Activated CD8-positive, alpha-beta memory T cell treated with anti-CD3 and anti-CD28 coated beads, Interleukin-2, amount 10 ng/mL, durations not matched to agents 7 days and 5 days (primary cell): ENCODE measurements at regions not wholly inside any gene's neighbourhood (a gene's known extent, or its start where the extent isn't known, plus 50 kb on each side); places are given as distances from the start of the nearest gene placed in this dataset.

Source experiments
- ATAC-seq: fragments of 150-1000 bp; cut with Tn5 transposase; one replicate; pipeline ENCODE4 v1.10.0; 2021; ENCODE audit warnings: moderate library complexity
- CTCF ChIA-PET: fragments of 350-600 bp; sonication (Branson Sonifier 250); formaldehyde crosslinking; loops from one replicate; lab custom pipeline; 2021; ENCODE audit warnings: antibody characterized with exemption; lab: Charles Lee
- DNase-seq: peaks from one replicate; pipeline ENCODE4 v3.0.0-alpha.2; 2020
- H3K27ac Mint-ChIP-seq: one replicate; pipeline ENCODE4 v1.8.0; 2021; ENCODE audit warnings: mild to moderate bottlenecking, mixed read lengths
- H3K27me3 Mint-ChIP-seq: one replicate; pipeline ENCODE4 v1.8.0; 2021; ENCODE audit warnings: mixed read lengths
- H3K36me3 Mint-ChIP-seq: one replicate; pipeline ENCODE4 v1.8.0; 2021; ENCODE audit warnings: mild to moderate bottlenecking, mixed read lengths
- H3K4me1 Mint-ChIP-seq: one replicate; pipeline ENCODE4 v1.8.0; 2021; ENCODE audit warnings: mixed read lengths
- H3K4me3 Mint-ChIP-seq: one replicate; pipeline ENCODE4 v1.8.0; 2021; ENCODE audit warnings: mild to moderate bottlenecking, moderate library complexity, mixed read lengths
- H3K9me3 Mint-ChIP-seq: one replicate; pipeline ENCODE4 v1.8.0; 2022; ENCODE audit warnings: low read depth, mixed read lengths

- H3K27me3 Mint-ChIP-seq: no peaks in the 10 kb centered on the region
- DNase-seq (no peak), ATAC-seq (no peak)
- CTCF ChIA-PET: no interaction called here
- no peaks in the 10 kb centered on the region for H3K9me3 Mint-ChIP-seq
- no peaks in the 10 kb centered on the region for H3K36me3 Mint-ChIP-seq
- H3K4me3 Mint-ChIP-seq: no peak overlapping the region
- no peak overlapping the region for H3K27ac Mint-ChIP-seq
- H3K4me1 Mint-ChIP-seq: no peaks in the 10 kb centered on the region
Measured at GRCh38 chr5:45037927-45038326, 229.2 kb downstream of the MRPS30 start.

- Mint-ChIP-seq H3K4me1 (no peaks in the 10 kb centered on the region), H3K27ac (no peak overlapping the region), H3K36me3 (no peaks in the 10 kb centered on the region)
Measured at GRCh38 chr5:45038366-45038987, 229.7 kb downstream of the MRPS30 start.

DNA sequence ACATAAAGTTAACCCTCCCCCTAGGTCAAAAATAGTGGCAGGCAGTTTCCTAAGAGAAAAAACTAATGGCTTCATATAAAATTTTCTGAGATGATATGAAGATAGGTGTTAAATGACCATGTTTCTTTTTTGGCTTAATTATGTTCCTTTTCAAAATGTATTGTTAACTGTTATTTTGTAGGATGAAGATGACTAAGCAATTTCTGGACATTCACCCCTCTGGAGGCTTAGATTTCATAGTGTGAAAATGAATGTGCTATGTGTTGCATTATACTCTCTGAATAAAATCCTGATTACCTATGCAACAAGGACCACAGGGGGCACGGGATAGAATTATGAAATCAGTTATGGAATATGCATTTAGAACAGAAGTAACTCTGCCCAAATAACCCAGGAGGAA, 233.5 kb downstream of the MRPS30 start:
- Mint-ChIP-seq H3K4me3 (no peak overlapping the region), H3K27me3 (no peaks in the 10 kb centered on the region), H3K4me1 (no peaks in the 10 kb centered on the region), H3K36me3 (no peaks in the 10 kb centered on the region), H3K9me3 (no peaks in the 10 kb centered on the region), H3K27ac (no peak overlapping the region)
- ATAC-seq: no peak
- no peak for DNase-seq
- CTCF ChIA-PET: no interaction called here

More at GRCh38 chr5:45038366-45038987, 229.7 kb downstream of the MRPS30 start:
- no peak for DNase-seq
- Mint-ChIP-seq H3K27me3 (no peaks in the 10 kb centered on the region), H3K9me3 (no peaks in the 10 kb centered on the region), H3K4me3 (no peak overlapping the region)
- no peak for ATAC-seq
- CTCF ChIA-PET: no interaction called here

- ATAC-seq (no peak), DNase-seq (no peak)
- Mint-ChIP-seq H3K4me1 (no peaks in the 10 kb centered on the region), H3K36me3 (no peaks in the 10 kb centered on the region), H3K4me3 (no peak overlapping the region), H3K9me3 (no peaks in the 10 kb centered on the region), H3K27ac (no peak overlapping the region), H3K27me3 (no peaks in the 10 kb centered on the region)
- CTCF ChIA-PET: no interaction called here
Measured at GRCh38 chr5:45057564-45057963, 248.8 kb downstream of the MRPS30 start.

- Mint-ChIP-seq H3K4me3 (no peak overlapping the region), H3K9me3 (no peaks in the 10 kb centered on the region), H3K27me3 (no peaks in the 10 kb centered on the region), H3K36me3 (no peaks in the 10 kb centered on the region), H3K4me1 (no peaks in the 10 kb centered on the region), H3K27ac (no peak overlapping the region)
- CTCF ChIA-PET: no interaction called here
- ATAC-seq (no peak), DNase-seq (no peak)
Measured at GRCh38 chr5:45060724-45061123, 252.0 kb downstream of the MRPS30 start.

DNA sequence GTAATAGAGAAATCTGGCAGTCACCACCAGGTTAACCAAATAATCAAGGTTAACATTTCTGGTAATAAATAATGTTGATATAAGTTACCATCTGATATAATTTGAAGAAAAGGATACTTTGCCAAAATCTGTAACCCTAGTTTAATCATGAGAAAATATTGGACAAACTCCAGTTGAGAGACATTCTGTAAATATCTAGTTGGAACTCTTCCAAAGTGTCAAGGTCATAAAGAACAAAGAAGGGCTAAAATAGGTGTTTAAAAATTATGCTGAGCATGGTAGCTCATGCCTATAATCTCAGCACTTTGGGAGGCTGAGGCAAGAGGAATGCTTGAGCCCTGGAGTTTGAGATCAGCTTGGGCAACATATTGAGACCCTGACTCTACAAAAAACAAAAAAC, 253.3 kb downstream of the MRPS30 start:
- Mint-ChIP-seq H3K9me3 (no peaks in the 10 kb centered on the region), H3K4me1 (no peaks in the 10 kb centered on the region), H3K4me3 (no peak overlapping the region), H3K27ac (no peak overlapping the region), H3K36me3 (no peaks in the 10 kb centered on the region), H3K27me3 (no peaks in the 10 kb centered on the region)
- CTCF ChIA-PET: no interaction called here
- ATAC-seq (no peak), DNase-seq (no peak)

DNA sequence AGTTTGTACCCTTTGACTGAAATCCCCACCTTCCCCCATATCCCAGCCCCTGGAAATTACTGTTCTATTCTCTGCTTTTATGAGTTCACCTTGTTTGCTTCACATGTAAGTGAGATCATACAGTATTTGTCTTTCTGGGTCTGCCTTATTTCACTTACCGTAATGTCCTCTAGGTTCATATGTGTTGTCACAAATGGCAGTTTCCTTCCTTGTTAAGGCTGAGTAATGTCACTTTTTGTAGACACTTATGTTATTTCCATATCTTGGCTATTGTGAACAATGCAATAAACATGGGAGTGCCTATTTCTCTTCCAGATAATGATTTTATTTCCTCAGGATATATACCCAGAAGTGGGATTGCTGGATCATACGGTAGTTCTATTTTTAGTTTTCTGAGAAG, 272.3 kb downstream of the MRPS30 start:
- CTCF ChIA-PET: no interaction called here
- DNase-seq: no peak
- Mint-ChIP-seq H3K4me1 (no peaks in the 10 kb centered on the region), H3K27me3 (no peaks in the 10 kb centered on the region), H3K4me3 (no peak overlapping the region), H3K9me3 (peaks cover 11% of the 10 kb centered on the region), H3K36me3 (no peaks in the 10 kb centered on the region), H3K27ac (no peak overlapping the region)
- ATAC-seq: no peak

- DNase-seq (no peak), ATAC-seq (no peak)
- Mint-ChIP-seq H3K27me3 (no peaks in the 10 kb centered on the region), H3K4me1 (no peaks in the 10 kb centered on the region), H3K27ac (no peak overlapping the region), H3K9me3 (peaks cover 11% of the 10 kb centered on the region), H3K36me3 (no peaks in the 10 kb centered on the region), H3K4me3 (no peak overlapping the region)
- CTCF ChIA-PET: interaction anchor here (1.1 kb wide), 1 partner anchor 15 kb away, joined by 3 read pairs; no protein-coding TSS in a partner anchor
Measured at GRCh38 chr5:45089870-45090269, 281.1 kb downstream of the MRPS30 start.

DNA sequence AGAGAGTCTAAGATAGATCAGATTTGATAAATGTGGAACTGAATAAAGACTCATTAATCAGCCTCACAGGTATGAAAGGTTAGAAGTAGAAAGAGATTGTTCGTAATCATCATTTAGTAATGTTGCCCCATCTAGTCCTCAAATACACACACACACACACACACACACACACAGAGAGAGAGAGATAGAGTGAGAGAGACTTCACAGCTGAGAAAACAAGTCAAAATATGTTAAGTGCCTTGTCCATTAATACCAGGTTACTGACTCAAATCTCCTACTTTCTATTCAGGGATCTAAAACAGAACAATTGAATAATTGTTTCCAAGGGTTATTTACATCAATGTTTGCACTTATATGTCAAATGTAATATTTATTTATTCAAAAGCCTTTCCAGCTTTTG, 284.6 kb downstream of the MRPS30 start:
- H3K36me3 Mint-ChIP-seq: no peaks in the 10 kb centered on the region
- DNase-seq (no peak), ATAC-seq (no peak)
- H3K4me3 Mint-ChIP-seq: no peak overlapping the region
- no peaks in the 10 kb centered on the region for H3K4me1 Mint-ChIP-seq
- no peak overlapping the region for H3K27ac Mint-ChIP-seq
- H3K27me3 Mint-ChIP-seq: no peaks in the 10 kb centered on the region
- CTCF ChIA-PET: no interaction called here
- peaks cover 14% of the 10 kb centered on the region for H3K9me3 Mint-ChIP-seq

DNA sequence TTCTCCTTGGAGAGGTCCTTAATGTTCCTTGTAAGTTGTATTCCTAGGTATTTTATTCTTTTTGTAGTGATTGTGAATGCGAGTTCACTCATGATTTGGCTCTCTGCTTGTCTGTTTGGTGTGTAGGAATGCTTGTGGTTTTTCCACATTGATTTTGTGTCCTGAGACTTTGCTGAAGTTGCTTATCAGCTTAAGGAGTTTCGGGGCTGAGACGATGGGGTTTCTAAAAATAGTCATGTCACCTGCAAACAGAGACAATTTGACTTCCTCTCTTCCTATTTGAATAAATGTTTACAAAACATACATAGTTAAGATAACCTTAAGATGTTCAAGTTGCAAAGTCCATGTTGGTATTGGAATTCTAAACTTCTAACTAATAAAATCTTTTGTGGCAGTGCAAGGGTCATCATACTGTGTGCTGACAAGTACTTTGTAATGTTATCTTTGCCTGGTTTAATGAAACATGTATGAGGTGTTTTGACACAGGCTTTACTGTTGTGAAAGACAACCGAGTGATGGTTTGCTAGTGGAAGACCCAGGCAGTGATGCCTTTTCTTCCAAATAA, 286.2 kb downstream of the MRPS30 start:
- CTCF ChIA-PET: no interaction called here
- Mint-ChIP-seq H3K4me1 (no peaks in the 10 kb centered on the region), H3K36me3 (no peaks in the 10 kb centered on the region), H3K27ac (no peak overlapping the region), H3K27me3 (no peaks in the 10 kb centered on the region), H3K9me3 (peaks cover 13% of the 10 kb centered on the region), H3K4me3 (no peak overlapping the region)
- DNase-seq (no peak), ATAC-seq (no peak)

- Mint-ChIP-seq H3K4me3 (no peak overlapping the region), H3K27ac (no peak overlapping the region), H3K4me1 (no peaks in the 10 kb centered on the region), H3K36me3 (no peaks in the 10 kb centered on the region), H3K9me3 (peaks cover 20% of the 10 kb centered on the region), H3K27me3 (no peaks in the 10 kb centered on the region)
- ATAC-seq (no peak), DNase-seq (no peak)
- CTCF ChIA-PET: no interaction called here
Measured at GRCh38 chr5:45098483-45098882, 289.7 kb downstream of the MRPS30 start.

DNA sequence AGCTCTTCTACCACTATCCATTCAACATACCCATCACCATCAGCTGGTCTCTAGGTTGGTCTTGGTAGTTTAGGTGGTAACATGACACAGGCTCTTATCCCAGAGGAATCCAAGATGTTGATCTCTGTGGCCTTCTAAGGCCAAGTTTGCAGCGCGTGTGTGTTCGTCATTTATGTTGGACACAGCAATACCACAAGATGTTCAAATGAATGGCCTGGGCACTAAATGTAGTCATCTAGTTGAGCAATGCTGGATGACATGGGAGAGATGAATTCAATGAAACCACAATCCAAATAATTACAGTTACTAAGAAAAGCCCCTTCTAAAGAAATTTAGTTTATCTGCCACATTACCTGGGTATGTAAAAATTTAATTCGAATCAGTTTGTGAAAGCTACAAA, 292.4 kb downstream of the MRPS30 start:
- Mint-ChIP-seq H3K27me3 (no peaks in the 10 kb centered on the region), H3K9me3 (peaks cover 18% of the 10 kb centered on the region), H3K4me1 (no peaks in the 10 kb centered on the region), H3K27ac (no peak overlapping the region), H3K4me3 (no peak overlapping the region), H3K36me3 (no peaks in the 10 kb centered on the region)
- DNase-seq (no peak), ATAC-seq (no peak)
- CTCF ChIA-PET: no interaction called here

GRCh38 chr5:45105491-45105994, 296.8 kb downstream of the MRPS30 start:
- peaks cover 17% of the 10 kb centered on the region for H3K9me3 Mint-ChIP-seq
- no peaks in the 10 kb centered on the region for H3K36me3 Mint-ChIP-seq
- ATAC-seq (no peak), DNase-seq (no peak)
- H3K27me3 Mint-ChIP-seq: no peaks in the 10 kb centered on the region
- CTCF ChIA-PET: interaction anchor here (1.0 kb wide), 1 partner anchor 15 kb away, joined by 3 read pairs; no protein-coding TSS in a partner anchor
- H3K4me1 Mint-ChIP-seq: no peaks in the 10 kb centered on the region
- H3K4me3 Mint-ChIP-seq: no peak overlapping the region
- no peak overlapping the region for H3K27ac Mint-ChIP-seq

DNA sequence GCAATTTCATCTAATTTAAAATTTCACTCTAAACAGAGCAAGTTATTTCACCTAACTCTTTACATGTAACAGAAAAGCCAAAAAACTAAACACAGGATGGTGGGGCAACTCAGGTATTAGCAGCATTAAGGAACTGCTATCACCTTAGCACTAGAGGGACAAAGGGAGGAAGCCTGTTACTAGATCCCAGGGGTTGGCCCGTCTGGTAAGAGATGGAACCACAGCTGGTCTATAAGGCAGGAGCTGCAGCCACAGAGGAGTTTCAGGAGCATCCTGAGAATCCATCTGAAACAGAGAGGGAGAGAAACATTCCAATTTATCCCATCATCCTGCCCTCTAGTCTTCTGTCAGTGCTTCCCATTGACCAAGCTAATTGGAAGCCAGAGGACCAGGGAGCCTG, 300.3 kb downstream of the MRPS30 start:
- H3K9me3 Mint-ChIP-seq: peaks cover 4% of the 10 kb centered on the region
- H3K27me3 Mint-ChIP-seq: no peaks in the 10 kb centered on the region
- ATAC-seq (no peak), DNase-seq (no peak)
- H3K36me3 Mint-ChIP-seq: no peaks in the 10 kb centered on the region
- CTCF ChIA-PET: no interaction called here
- no peaks in the 10 kb centered on the region for H3K4me1 Mint-ChIP-seq
- H3K27ac Mint-ChIP-seq: no peak overlapping the region
- H3K4me3 Mint-ChIP-seq: no peak overlapping the region
